K562 (cell line): ENCODE measurements at regions not wholly inside any gene's neighbourhood (a gene's known extent, or its start where the extent isn't known, plus 50 kb on each side); places are given as distances from the start of the nearest gene placed in this dataset.
A peak's percentile ranks its signal among the peaks of the same experiment; 100 is the strongest.

Experiments
- ARID2 ChIP-seq: fragments of 450-650 bp; IDR thresholded peaks from 2 replicates; pipeline ENCODE4 v1.6.1; 2017; ENCODE audit warnings: antibody characterized with exemption, mild to moderate bottlenecking
- COPS2 ChIP-seq: fragments of 450-650 bp; conservative IDR thresholded peaks from 2 replicates; pipeline ENCODE4 v1.6.1; 2016; ENCODE audit warnings: mild to moderate bottlenecking, moderate library complexity
- CREM ChIP-seq: IDR thresholded peaks from 2 replicates; pipeline ENCODE4 v1.6.1; 2014; ENCODE audit warnings: antibody characterized with exemption, low read depth
- FOSL1 ChIP-seq: fragments of 200-800 bp; sonication (Bioruptor generic); conservative IDR thresholded peaks from 2 replicates; pipeline ENCODE4 v1.6.1; 2016; ENCODE audit warnings: missing genetic modification characterization, missing compliant biosample characterization
- POLR3G ChIP-seq: IDR thresholded peaks from 2 replicates; pipeline ENCODE4 v1.6.1; 2011; ENCODE audit not compliant: insufficient read length, insufficient replicate concordance; ENCODE audit errors: extremely low read depth
- TOE1 ChIP-seq, 2 experiments: fragments of 450-650 bp in 1 of 2; sonication (generic) in 1 of 2; formaldehyde crosslinking in 1 of 2; IDR thresholded peaks; 2 replicates each; pipeline versions ENCODE4 v1.7.1 to v1.8.0; 2016 to 2022; ENCODE audit warnings: borderline replicate concordance in 2 of 2, mild to moderate bottlenecking in 2 of 2, antibody characterized with exemption in 1 of 2, inconsistent platforms in 1 of 2, low read depth in 1 of 2, missing genetic modification reagents in 1 of 2, moderate library complexity in 1 of 2
- ZNF778 ChIP-seq: fragments of 450-650 bp; formaldehyde crosslinking; IDR thresholded peaks from 2 replicates; pipeline ENCODE4 v1.4.0; 2020; ENCODE audit warnings: mild to moderate bottlenecking, moderate library complexity
- TF ChIP-seq, protein P1 (sequence below): sonication (generic); formaldehyde crosslinking; IDR thresholded peaks from 2 replicates; pipeline ENCODE4 v1.8.0; 2022; ENCODE audit warnings: missing genetic modification reagents, mild to moderate bottlenecking, borderline replicate concordance
- TF ChIP-seq, protein P2 (sequence below): fragments of 150-350 bp; IDR thresholded peaks from 2 replicates; pipeline ENCODE4 v1.6.1; 2014; ENCODE audit warnings: low read depth, mild to moderate bottlenecking, low read length, borderline replicate concordance
- TF ChIP-seq, protein P3 (sequence below): sonication (generic); formaldehyde crosslinking; IDR thresholded peaks from 2 replicates; pipeline ENCODE4 v1.8.0; 2022; ENCODE audit warnings: mild to moderate bottlenecking, missing genetic modification reagents
- TF ChIP-seq, protein P4 (sequence below), 2 experiments: fragments of 150-350 bp in 1 of 2; IDR thresholded peaks; 2 replicates each; pipeline ENCODE4 v1.6.1; 2012 to 2016; ENCODE audit warnings: low read depth in 2 of 2, low read length in 2 of 2, mild to moderate bottlenecking in 1 of 2, moderate library complexity in 1 of 2
- TF ChIP-seq, protein P5 (sequence below): fragments of 200-400 bp; formaldehyde crosslinking; IDR thresholded peaks from 2 replicates; pipeline ENCODE4 v1.6.1; 2017; ENCODE audit warnings: mild to moderate bottlenecking, low read depth, low read length, moderate library complexity
- TF ChIP-seq, protein P6 (sequence below): sonication (generic); formaldehyde crosslinking; IDR thresholded peaks from 2 replicates; pipeline ENCODE4 v1.8.1; 2022; ENCODE audit warnings: missing genetic modification reagents

DNA sequence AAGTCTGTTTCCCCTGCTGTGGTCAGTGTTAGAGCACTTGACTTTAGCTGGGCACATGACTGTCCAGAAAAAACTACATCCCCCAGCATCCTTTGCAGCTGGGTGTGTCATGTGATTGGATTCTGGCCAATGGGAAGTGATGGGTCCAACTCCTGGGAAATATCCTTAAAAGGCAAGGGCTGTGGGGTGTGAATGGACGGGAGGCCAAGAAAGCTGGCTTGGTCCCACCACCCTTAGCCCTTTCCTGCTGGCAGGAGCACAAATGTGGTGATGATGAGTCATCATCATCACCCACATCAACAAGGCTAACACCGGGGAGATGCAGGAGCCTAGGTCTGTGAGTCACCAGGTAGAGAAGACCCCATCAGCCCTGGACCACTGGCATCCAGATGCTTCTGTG, 341.7 kb downstream of the C16orf95 start (continued):
- TF ChIP-seq TOE1 (IDR thresholded peaks at IDR 0.05; ENCODE audit: borderline replicate concordance), result peak; percentile 95
- TF ChIP-seq TOE1 (CRISPR knock-in tag; IDR thresholded peaks at IDR 0.05; ENCODE audit: borderline replicate concordance, low read depth), result 0 out of 2 replicates have a peak, but pooled peaks have one; percentile 34
- no peak for TF ChIP-seq ARID2
- TF ChIP-seq, protein P1, sequence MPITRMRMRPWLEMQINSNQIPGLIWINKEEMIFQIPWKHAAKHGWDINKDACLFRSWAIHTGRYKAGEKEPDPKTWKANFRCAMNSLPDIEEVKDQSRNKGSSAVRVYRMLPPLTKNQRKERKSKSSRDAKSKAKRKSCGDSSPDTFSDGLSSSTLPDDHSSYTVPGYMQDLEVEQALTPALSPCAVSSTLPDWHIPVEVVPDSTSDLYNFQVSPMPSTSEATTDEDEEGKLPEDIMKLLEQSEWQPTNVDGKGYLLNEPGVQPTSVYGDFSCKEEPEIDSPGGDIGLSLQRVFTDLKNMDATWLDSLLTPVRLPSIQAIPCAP, result no peak
- TF ChIP-seq, protein P2, sequence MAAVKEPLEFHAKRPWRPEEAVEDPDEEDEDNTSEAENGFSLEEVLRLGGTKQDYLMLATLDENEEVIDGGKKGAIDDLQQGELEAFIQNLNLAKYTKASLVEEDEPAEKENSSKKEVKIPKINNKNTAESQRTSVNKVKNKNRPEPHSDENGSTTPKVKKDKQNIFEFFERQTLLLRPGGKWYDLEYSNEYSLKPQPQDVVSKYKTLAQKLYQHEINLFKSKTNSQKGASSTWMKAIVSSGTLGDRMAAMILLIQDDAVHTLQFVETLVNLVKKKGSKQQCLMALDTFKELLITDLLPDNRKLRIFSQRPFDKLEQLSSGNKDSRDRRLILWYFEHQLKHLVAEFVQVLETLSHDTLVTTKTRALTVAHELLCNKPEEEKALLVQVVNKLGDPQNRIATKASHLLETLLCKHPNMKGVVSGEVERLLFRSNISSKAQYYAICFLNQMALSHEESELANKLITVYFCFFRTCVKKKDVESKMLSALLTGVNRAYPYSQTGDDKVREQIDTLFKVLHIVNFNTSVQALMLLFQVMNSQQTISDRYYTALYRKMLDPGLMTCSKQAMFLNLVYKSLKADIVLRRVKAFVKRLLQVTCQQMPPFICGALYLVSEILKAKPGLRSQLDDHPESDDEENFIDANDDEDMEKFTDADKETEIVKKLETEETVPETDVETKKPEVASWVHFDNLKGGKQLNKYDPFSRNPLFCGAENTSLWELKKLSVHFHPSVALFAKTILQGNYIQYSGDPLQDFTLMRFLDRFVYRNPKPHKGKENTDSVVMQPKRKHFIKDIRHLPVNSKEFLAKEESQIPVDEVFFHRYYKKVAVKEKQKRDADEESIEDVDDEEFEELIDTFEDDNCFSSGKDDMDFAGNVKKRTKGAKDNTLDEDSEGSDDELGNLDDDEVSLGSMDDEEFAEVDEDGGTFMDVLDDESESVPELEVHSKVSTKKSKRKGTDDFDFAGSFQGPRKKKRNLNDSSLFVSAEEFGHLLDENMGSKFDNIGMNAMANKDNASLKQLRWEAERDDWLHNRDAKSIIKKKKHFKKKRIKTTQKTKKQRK, result no peak
- peak; percentile 72 for TF ChIP-seq FOSL1 (tag)
- TF ChIP-seq POLR3G, result no peak
- TF ChIP-seq, protein P3, sequence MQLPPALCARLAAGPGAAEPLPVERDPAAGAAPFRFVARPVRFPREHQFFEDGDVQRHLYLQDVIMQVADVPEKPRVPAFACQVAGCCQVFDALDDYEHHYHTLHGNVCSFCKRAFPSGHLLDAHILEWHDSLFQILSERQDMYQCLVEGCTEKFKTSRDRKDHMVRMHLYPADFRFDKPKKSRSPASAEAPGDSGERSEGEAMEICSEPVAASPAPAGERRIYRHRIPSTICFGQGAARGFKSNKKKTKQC, result no peak
- TF ChIP-seq, protein P4, sequence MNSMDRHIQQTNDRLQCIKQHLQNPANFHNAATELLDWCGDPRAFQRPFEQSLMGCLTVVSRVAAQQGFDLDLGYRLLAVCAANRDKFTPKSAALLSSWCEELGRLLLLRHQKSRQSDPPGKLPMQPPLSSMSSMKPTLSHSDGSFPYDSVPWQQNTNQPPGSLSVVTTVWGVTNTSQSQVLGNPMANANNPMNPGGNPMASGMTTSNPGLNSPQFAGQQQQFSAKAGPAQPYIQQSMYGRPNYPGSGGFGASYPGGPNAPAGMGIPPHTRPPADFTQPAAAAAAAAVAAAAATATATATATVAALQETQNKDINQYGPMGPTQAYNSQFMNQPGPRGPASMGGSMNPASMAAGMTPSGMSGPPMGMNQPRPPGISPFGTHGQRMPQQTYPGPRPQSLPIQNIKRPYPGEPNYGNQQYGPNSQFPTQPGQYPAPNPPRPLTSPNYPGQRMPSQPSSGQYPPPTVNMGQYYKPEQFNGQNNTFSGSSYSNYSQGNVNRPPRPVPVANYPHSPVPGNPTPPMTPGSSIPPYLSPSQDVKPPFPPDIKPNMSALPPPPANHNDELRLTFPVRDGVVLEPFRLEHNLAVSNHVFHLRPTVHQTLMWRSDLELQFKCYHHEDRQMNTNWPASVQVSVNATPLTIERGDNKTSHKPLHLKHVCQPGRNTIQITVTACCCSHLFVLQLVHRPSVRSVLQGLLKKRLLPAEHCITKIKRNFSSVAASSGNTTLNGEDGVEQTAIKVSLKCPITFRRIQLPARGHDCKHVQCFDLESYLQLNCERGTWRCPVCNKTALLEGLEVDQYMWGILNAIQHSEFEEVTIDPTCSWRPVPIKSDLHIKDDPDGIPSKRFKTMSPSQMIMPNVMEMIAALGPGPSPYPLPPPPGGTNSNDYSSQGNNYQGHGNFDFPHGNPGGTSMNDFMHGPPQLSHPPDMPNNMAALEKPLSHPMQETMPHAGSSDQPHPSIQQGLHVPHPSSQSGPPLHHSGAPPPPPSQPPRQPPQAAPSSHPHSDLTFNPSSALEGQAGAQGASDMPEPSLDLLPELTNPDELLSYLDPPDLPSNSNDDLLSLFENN (IDR thresholded peaks at IDR 0.05; ENCODE audit: low read depth in 2 of 2, low read length in 2 of 2), result no peak
- TF ChIP-seq, protein P5, sequence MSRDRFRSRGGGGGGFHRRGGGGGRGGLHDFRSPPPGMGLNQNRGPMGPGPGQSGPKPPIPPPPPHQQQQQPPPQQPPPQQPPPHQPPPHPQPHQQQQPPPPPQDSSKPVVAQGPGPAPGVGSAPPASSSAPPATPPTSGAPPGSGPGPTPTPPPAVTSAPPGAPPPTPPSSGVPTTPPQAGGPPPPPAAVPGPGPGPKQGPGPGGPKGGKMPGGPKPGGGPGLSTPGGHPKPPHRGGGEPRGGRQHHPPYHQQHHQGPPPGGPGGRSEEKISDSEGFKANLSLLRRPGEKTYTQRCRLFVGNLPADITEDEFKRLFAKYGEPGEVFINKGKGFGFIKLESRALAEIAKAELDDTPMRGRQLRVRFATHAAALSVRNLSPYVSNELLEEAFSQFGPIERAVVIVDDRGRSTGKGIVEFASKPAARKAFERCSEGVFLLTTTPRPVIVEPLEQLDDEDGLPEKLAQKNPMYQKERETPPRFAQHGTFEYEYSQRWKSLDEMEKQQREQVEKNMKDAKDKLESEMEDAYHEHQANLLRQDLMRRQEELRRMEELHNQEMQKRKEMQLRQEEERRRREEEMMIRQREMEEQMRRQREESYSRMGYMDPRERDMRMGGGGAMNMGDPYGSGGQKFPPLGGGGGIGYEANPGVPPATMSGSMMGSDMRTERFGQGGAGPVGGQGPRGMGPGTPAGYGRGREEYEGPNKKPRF, result no peak
- TF ChIP-seq, protein P6, sequence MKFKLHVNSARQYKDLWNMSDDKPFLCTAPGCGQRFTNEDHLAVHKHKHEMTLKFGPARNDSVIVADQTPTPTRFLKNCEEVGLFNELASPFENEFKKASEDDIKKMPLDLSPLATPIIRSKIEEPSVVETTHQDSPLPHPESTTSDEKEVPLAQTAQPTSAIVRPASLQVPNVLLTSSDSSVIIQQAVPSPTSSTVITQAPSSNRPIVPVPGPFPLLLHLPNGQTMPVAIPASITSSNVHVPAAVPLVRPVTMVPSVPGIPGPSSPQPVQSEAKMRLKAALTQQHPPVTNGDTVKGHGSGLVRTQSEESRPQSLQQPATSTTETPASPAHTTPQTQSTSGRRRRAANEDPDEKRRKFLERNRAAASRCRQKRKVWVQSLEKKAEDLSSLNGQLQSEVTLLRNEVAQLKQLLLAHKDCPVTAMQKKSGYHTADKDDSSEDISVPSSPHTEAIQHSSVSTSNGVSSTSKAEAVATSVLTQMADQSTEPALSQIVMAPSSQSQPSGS, result no peak
- no peak for TF ChIP-seq COPS2
- TF ChIP-seq CREM, result no peak
- no peak for TF ChIP-seq ZNF778
